ENCODE measurements at regions not wholly inside any gene's neighbourhood (a gene's known extent, or its start where the extent isn't known, plus 50 kb on each side); places are given as distances from the start of the nearest gene placed in this dataset.
"Not testable (repeated sequence)": the region's sequence is repeated elsewhere in the genome, so short reads cannot be mapped to it uniquely, and the experiment has no call there.

GRCh38 chr21:35601211-35601610, 459.1 kb downstream of the SETD4 start:
- ATAC-seq (ENCODE audit: low read depth) (no peak), DNase-seq (no peak)
- H3K27me3 Mint-ChIP-seq = peaks cover 4% of the 10 kb centered on the region
- no peak for TF ChIP-seq CTCF (IDR thresholded peaks at IDR 0.05)
- POLR2A ChIA-PET = no interaction called here
- no peaks in the 10 kb centered on the region for H3K36me3 Mint-ChIP-seq (ENCODE audit: low read depth)
- no peaks in the 10 kb centered on the region for H3K9me3 Mint-ChIP-seq
- no peak overlapping the region for H3K27ac Mint-ChIP-seq
- no peak overlapping the region for H3K4me3 Mint-ChIP-seq
- CTCF ChIA-PET = no interaction called here
- peaks cover 5% of the 10 kb centered on the region for H3K4me1 Mint-ChIP-seq
- intact Hi-C loops (cut with micrococcal nuclease) = no loop called here

GRCh38 chr21:35599164-35599563, 461.2 kb downstream of the SETD4 start:
- no peak overlapping the region for H3K27ac Mint-ChIP-seq
- H3K36me3 Mint-ChIP-seq (ENCODE audit: low read depth) = no peaks in the 10 kb centered on the region
- peaks cover 5% of the 10 kb centered on the region for H3K27me3 Mint-ChIP-seq
- POLR2A ChIA-PET = no interaction called here
- intact Hi-C loops (cut with micrococcal nuclease) = no loop called here
- DNase-seq (no peak), ATAC-seq (ENCODE audit: low read depth) (no peak)
- no peak overlapping the region for H3K4me3 Mint-ChIP-seq
- H3K4me1 Mint-ChIP-seq = peaks cover 5% of the 10 kb centered on the region
- H3K9me3 Mint-ChIP-seq = no peaks in the 10 kb centered on the region
- no peak for TF ChIP-seq CTCF (IDR thresholded peaks at IDR 0.05)
- CTCF ChIA-PET = no interaction called here

GRCh38 chr21:35597750-35598339, 462.5 kb downstream of the SETD4 start:
- ChIA-PET CTCF (no interaction called here), POLR2A (no interaction called here)
- Mint-ChIP-seq H3K36me3 (ENCODE audit: low read depth) (no peaks in the 10 kb centered on the region), H3K27me3 (peaks cover 5% of the 10 kb centered on the region), H3K9me3 (no peaks in the 10 kb centered on the region), H3K4me3 (no peak overlapping the region), H3K27ac (no peak overlapping the region), H3K4me1 (peaks cover 2% of the 10 kb centered on the region)
- no peak for TF ChIP-seq CTCF (IDR thresholded peaks at IDR 0.05)
- no peak for DNase-seq
- no peak for ATAC-seq (ENCODE audit: low read depth)
- intact Hi-C loops (cut with micrococcal nuclease) = no loop called here

- DNase-seq (no peak), ATAC-seq (ENCODE audit: low read depth) (no peak)
- H3K27ac Mint-ChIP-seq = no peak overlapping the region
- H3K36me3 Mint-ChIP-seq (ENCODE audit: low read depth) = no peaks in the 10 kb centered on the region
- no peak for TF ChIP-seq CTCF (IDR thresholded peaks at IDR 0.05)
- ChIA-PET CTCF (no interaction called here), POLR2A (no interaction called here)
- no peak overlapping the region for H3K4me3 Mint-ChIP-seq
- H3K27me3 Mint-ChIP-seq = peaks cover 10% of the 10 kb centered on the region
- peaks cover 2% of the 10 kb centered on the region for H3K9me3 Mint-ChIP-seq
- no peaks in the 10 kb centered on the region for H3K4me1 Mint-ChIP-seq
- intact Hi-C loops (cut with micrococcal nuclease) = no loop called here
Measured at GRCh38 chr21:35594905-35595304, 465.4 kb downstream of the SETD4 start.

GRCh38 chr21:35593000-35593502, 467.3 kb downstream of the SETD4 start:
- intact Hi-C loops (cut with micrococcal nuclease) = no loop called here
- no peak overlapping the region for H3K4me3 Mint-ChIP-seq
- CTCF ChIA-PET = no interaction called here
- TF ChIP-seq CTCF (IDR thresholded peaks at IDR 0.05) = no peak
- no peaks in the 10 kb centered on the region for H3K36me3 Mint-ChIP-seq (ENCODE audit: low read depth)
- POLR2A ChIA-PET = no interaction called here
- H3K9me3 Mint-ChIP-seq = peaks cover 2% of the 10 kb centered on the region
- no peak overlapping the region for H3K27ac Mint-ChIP-seq
- no peak for ATAC-seq (ENCODE audit: low read depth)
- peaks cover 11% of the 10 kb centered on the region for H3K27me3 Mint-ChIP-seq
- no peaks in the 10 kb centered on the region for H3K4me1 Mint-ChIP-seq
- DNase-seq = no peak

GRCh38 chr21:35590284-35590683, 470.0 kb downstream of the SETD4 start:
- H3K4me1 Mint-ChIP-seq; H3K4me3 Mint-ChIP-seq; POLR2A ChIA-PET; H3K36me3 Mint-ChIP-seq (ENCODE audit: low read depth); H3K9me3 Mint-ChIP-seq; intact Hi-C loops (cut with micrococcal nuclease); CTCF ChIA-PET; ATAC-seq (ENCODE audit: low read depth); H3K27ac Mint-ChIP-seq; DNase-seq: not testable (repeated sequence)
- H3K27me3 Mint-ChIP-seq = peaks cover 17% of the 10 kb centered on the region

All from activated B cell treated with CpG ODN at 0.5 μM for 24 hours (primary cell).